ENCODE measurements at regions not wholly inside any gene's neighbourhood (a gene's known extent, or its start where the extent isn't known, plus 50 kb on each side); places are given as distances from the start of the nearest gene placed in this dataset.

DNA sequence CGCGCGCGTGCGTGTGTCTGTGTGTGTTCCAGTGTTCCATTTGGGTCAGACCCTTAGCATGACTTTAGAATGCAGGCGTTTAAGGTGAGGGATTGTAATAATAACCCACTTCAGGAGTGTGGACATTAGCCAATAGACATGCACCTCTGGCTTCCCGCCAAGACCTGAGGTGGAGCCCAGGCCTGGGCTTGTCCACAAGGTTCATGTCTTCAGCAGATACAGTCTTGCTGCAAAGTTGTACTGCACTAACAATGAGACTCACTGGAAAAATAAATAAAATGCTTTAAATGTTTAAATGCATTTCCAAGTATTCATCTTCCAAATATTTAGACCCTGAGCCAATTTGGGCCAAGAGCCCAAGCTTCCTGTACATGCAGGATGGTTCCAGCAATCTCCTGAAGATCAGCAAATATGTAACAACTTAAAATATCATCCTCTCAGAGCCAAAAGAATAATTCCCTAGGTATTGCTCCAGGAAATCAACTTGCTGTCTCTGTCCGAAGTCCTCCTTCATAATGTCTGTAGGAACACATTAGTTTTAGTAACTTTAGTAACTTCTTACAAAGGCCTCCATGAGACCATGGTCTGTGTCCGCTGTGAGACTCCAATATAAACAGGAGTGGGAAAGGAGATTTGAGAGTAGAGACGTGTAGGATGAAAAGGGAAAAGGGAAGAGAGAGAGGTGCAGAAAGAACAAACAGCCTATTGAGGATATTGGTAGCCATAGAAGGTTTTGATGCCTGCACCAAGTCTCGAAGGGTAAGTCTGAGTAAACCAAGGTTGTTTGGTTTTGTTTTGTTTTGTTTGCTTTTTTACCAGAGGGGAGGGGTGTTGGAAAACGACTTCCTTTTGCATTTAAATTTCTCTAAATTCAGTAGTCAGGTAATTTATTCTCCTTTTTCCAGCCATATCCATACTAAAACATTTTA, 98.5 kb upstream of the KLF3 start:
- DNase-seq (ENCODE audit: low read depth, low spot score) = no peak
- Histone ChIP-seq H3K36me3 (ENCODE audit: control insufficient read depth in 1 of 2, insufficient read depth in 2 of 2, low read length in 2 of 2) (no peaks in the 10 kb centered on the region), H3K27ac (ENCODE audit: low read depth, low read length) (no peak overlapping the region), H3K9me3 (ENCODE audit: control insufficient read depth in 1 of 2, insufficient read depth in 1 of 2, low read depth in 1 of 2, low read length in 2 of 2) (no peaks in the 10 kb centered on the region), H3K4me1 (ENCODE audit: control insufficient read depth in 1 of 2, insufficient read depth in 2 of 2, low read length in 2 of 2) (no peaks in the 10 kb centered on the region), H3K79me2 (ENCODE audit: insufficient read depth, low read length) (no peaks in the 10 kb centered on the region), H3K4me2 (ENCODE audit: low read length) (no peak overlapping the region), H3K9me2 (ENCODE audit: insufficient read depth) (no peaks in the 10 kb centered on the region), H3K9ac (ENCODE audit: low read length) (no peak overlapping the region), H3K27me3 (ENCODE audit: insufficient read depth, low read length) (no peaks in the 10 kb centered on the region), H3K4me3 (replicated peaks in 1 of 2; ENCODE audit: low read depth in 1 of 2, low read length in 2 of 2) (no peak overlapping the region), H2AFZ (ENCODE audit: low read depth, low read length, poor library complexity, severe bottlenecking) (no peak overlapping the region), H4K20me1 (ENCODE audit: insufficient read depth) (no peaks in the 10 kb centered on the region)
- BruUV-seq (replicated peaks) = no TSS peak
- no peak for ATAC-seq
- ChIA-PET CTCF (no interaction called here), POLR2A (no interaction called here), RAD21 (ENCODE audit: low non-redundant PET in 1 of 2, low total read pairs in 2 of 2, uncharacterized antibody in 2 of 2, unreplicated experiment in 2 of 2) (no interaction called here)
- no peak for TF ChIP-seq CEBPB (IDR thresholded peaks at IDR 0.05; ENCODE audit: low read depth)
- no peak for TF ChIP-seq POLR2AphosphoS5 (IDR thresholded peaks at IDR 0.05; ENCODE audit: low read depth, low read length)
- no peak for TF ChIP-seq SIN3A (IDR thresholded peaks at IDR 0.05; ENCODE audit: low read depth)
- no peak for TF ChIP-seq ZFX (IDR thresholded peaks at IDR 0.05)
- TF ChIP-seq TCF7L2 (IDR thresholded peaks at IDR 0.05; ENCODE audit: borderline replicate concordance, extremely low read depth, insufficient read depth, insufficient read length) = no peak
- no peak for TF ChIP-seq ZNF274 (IDR thresholded peaks at IDR 0.05; ENCODE audit: low read depth, low read length)
- no peak for TF ChIP-seq SP1 (IDR thresholded peaks at IDR 0.05; ENCODE audit: low read depth)
- TF ChIP-seq CBX3 (IDR thresholded peaks at IDR 0.05; ENCODE audit: low read depth) = no peak
- TF ChIP-seq CTCF (IDR thresholded peaks at IDR 0.05 in 2 of 3, conservative IDR thresholded peaks at IDR 0.05 in 1 of 3; ENCODE audit: borderline replicate concordance in 1 of 3, insufficient read depth in 1 of 3, low read depth in 2 of 3, low read length in 2 of 3) = no peak
- TF ChIP-seq EZH2phosphoT487 (IDR thresholded peaks at IDR 0.05; ENCODE audit: borderline replicate concordance) = no peak
- no peak for TF ChIP-seq EZH2 (IDR thresholded peaks at IDR 0.05)
- intact Hi-C loops (cut with micrococcal nuclease) = no loop called here
